Activated CD4-positive, alpha-beta memory T cell treated with anti-CD3 and anti-CD28 coated beads for 36 hours (primary cell): ENCODE measurements at regions not wholly inside any gene's neighbourhood (a gene's known extent, or its start where the extent isn't known, plus 50 kb on each side); places are given as distances from the start of the nearest gene placed in this dataset.

ENCODE experiments used
- CTCF ChIA-PET: fragments of 350-600 bp; sonication (Branson Sonifier 250); formaldehyde crosslinking; loops from one replicate; lab custom pipeline; 2021; ENCODE audit warnings: antibody characterized with exemption, inconsistent platforms; lab: Charles Lee
- POLR2A ChIA-PET: fragments of 350-600 bp; sonication (Branson Sonifier 250); formaldehyde crosslinking; loops from one replicate; lab custom pipeline; 2021; ENCODE audit warnings: antibody characterized with exemption; lab: Charles Lee
- DNase-seq: peaks from one replicate; pipeline ENCODE4 v3.0.0-alpha.2; 2020
- H3K27ac Mint-ChIP-seq: one replicate; pipeline ENCODE4 v1.8.0; 2021; ENCODE audit warnings: mixed read lengths
- H3K27me3 Mint-ChIP-seq: one replicate; pipeline ENCODE4 v1.8.0; 2021; ENCODE audit warnings: mixed read lengths
- H3K36me3 Mint-ChIP-seq: one replicate; pipeline ENCODE4 v1.8.0; 2021; ENCODE audit warnings: mixed read lengths
- H3K4me1 Mint-ChIP-seq: one replicate; pipeline ENCODE4 v1.8.0; 2021; ENCODE audit warnings: low read depth, mixed read lengths
- H3K4me3 Mint-ChIP-seq: one replicate; pipeline ENCODE4 v1.8.0; 2021; ENCODE audit warnings: mild to moderate bottlenecking, mixed read lengths
- H3K9me3 Mint-ChIP-seq: one replicate; pipeline ENCODE4 v1.8.0; 2021; ENCODE audit warnings: mixed read lengths
- intact Hi-C: fragments of 100-400 bp; cut with micrococcal nuclease; formaldehyde crosslinking; loops from one replicate; pipeline ENCODE4 v1.15.1; 2023

GRCh38 chr9:28866951-28867350, 1293.7 kb upstream of the C9orf72 start:
- CTCF ChIA-PET, result no interaction called here

GRCh38 chr9:28868228-28868990, 1295.1 kb upstream of the C9orf72 start:
- intact Hi-C loops, result no loop called here
- Mint-ChIP-seq H3K27ac (no peak overlapping the region), H3K4me1 (no peaks in the 10 kb centered on the region), H3K27me3 (no peaks in the 10 kb centered on the region), H3K36me3 (no peaks in the 10 kb centered on the region), H3K4me3 (no peak overlapping the region), H3K9me3 (peaks cover 4% of the 10 kb centered on the region)
- no peak for DNase-seq
- ChIA-PET POLR2A (no interaction called here), CTCF (no interaction called here)

More at GRCh38 chr9:28866951-28867350, 1293.7 kb upstream of the C9orf72 start:
- intact Hi-C loops, result no loop called here
- H3K27ac Mint-ChIP-seq, result no peak overlapping the region
- peaks cover 3% of the 10 kb centered on the region for H3K9me3 Mint-ChIP-seq
- no peaks in the 10 kb centered on the region for H3K27me3 Mint-ChIP-seq
- POLR2A ChIA-PET, result no interaction called here
- no peaks in the 10 kb centered on the region for H3K4me1 Mint-ChIP-seq
- no peak for DNase-seq
- H3K36me3 Mint-ChIP-seq, result no peaks in the 10 kb centered on the region
- H3K4me3 Mint-ChIP-seq, result no peak overlapping the region

- DNase-seq, result no peak
- no peak overlapping the region for H3K27ac Mint-ChIP-seq
- no peaks in the 10 kb centered on the region for H3K4me1 Mint-ChIP-seq
- CTCF ChIA-PET, result no interaction called here
- POLR2A ChIA-PET, result no interaction called here
- H3K4me3 Mint-ChIP-seq, result no peak overlapping the region
- no peaks in the 10 kb centered on the region for H3K36me3 Mint-ChIP-seq
- H3K9me3 Mint-ChIP-seq, result no peaks in the 10 kb centered on the region
- no peaks in the 10 kb centered on the region for H3K27me3 Mint-ChIP-seq
- intact Hi-C loops, result no loop called here
These were observed 1309.2 kb upstream of the C9orf72 start for GRCh38 chr9:28882529-28882928.

GRCh38 chr9:28883234-28883633, 1310.0 kb upstream of the C9orf72 start:
- H3K27me3 Mint-ChIP-seq, result no peaks in the 10 kb centered on the region
- no peak overlapping the region for H3K27ac Mint-ChIP-seq
- H3K4me3 Mint-ChIP-seq, result no peak overlapping the region
- ChIA-PET CTCF (no interaction called here), POLR2A (no interaction called here)
- H3K4me1 Mint-ChIP-seq, result no peaks in the 10 kb centered on the region
- intact Hi-C loops, result no loop called here
- H3K9me3 Mint-ChIP-seq, result no peaks in the 10 kb centered on the region
- no peaks in the 10 kb centered on the region for H3K36me3 Mint-ChIP-seq
- DNase-seq, result no peak

- DNase-seq, result no peak
- Mint-ChIP-seq H3K27ac (no peak overlapping the region), H3K4me3 (no peak overlapping the region), H3K4me1 (no peaks in the 10 kb centered on the region), H3K27me3 (no peaks in the 10 kb centered on the region), H3K36me3 (no peaks in the 10 kb centered on the region), H3K9me3 (no peaks in the 10 kb centered on the region)
- POLR2A ChIA-PET, result no interaction called here
- intact Hi-C loops, result no loop called here
- CTCF ChIA-PET, result no interaction called here
These were observed 1314.1 kb upstream of the C9orf72 start for GRCh38 chr9:28887188-28887884.

GRCh38 chr9:28888806-28889205, 1315.5 kb upstream of the C9orf72 start:
- intact Hi-C loops, result no loop called here
- no peaks in the 10 kb centered on the region for H3K36me3 Mint-ChIP-seq
- H3K9me3 Mint-ChIP-seq, result no peaks in the 10 kb centered on the region
- POLR2A ChIA-PET, result no interaction called here
- CTCF ChIA-PET, result no interaction called here
- no peaks in the 10 kb centered on the region for H3K4me1 Mint-ChIP-seq
- no peak for DNase-seq
- H3K27me3 Mint-ChIP-seq, result no peaks in the 10 kb centered on the region
- H3K4me3 Mint-ChIP-seq, result no peak overlapping the region
- no peak overlapping the region for H3K27ac Mint-ChIP-seq

- Mint-ChIP-seq H3K9me3 (no peaks in the 10 kb centered on the region), H3K4me3 (no peak overlapping the region), H3K36me3 (no peaks in the 10 kb centered on the region), H3K4me1 (no peaks in the 10 kb centered on the region), H3K27me3 (no peaks in the 10 kb centered on the region), H3K27ac (no peak overlapping the region)
- CTCF ChIA-PET, result no interaction called here
- intact Hi-C loops, result no loop called here
- no peak for DNase-seq
- POLR2A ChIA-PET, result no interaction called here
These were observed 1319.3 kb upstream of the C9orf72 start for GRCh38 chr9:28892538-28892937.

GRCh38 chr9:28899267-28899666, 1326.0 kb upstream of the C9orf72 start:
- no peaks in the 10 kb centered on the region for H3K36me3 Mint-ChIP-seq
- CTCF ChIA-PET, result no interaction called here

GRCh38 chr9:28899926-28900325, 1326.6 kb upstream of the C9orf72 start:
- H3K4me3 Mint-ChIP-seq, result no peak overlapping the region
- peaks cover 9% of the 10 kb centered on the region for H3K9me3 Mint-ChIP-seq
- no peak for DNase-seq
- ChIA-PET CTCF (no interaction called here), POLR2A (no interaction called here)
- intact Hi-C loops, result no loop called here
- H3K27ac Mint-ChIP-seq, result no peak overlapping the region
- no peaks in the 10 kb centered on the region for H3K4me1 Mint-ChIP-seq
- no peaks in the 10 kb centered on the region for H3K27me3 Mint-ChIP-seq
- no peaks in the 10 kb centered on the region for H3K36me3 Mint-ChIP-seq

More at GRCh38 chr9:28899267-28899666, 1326.0 kb upstream of the C9orf72 start:
- POLR2A ChIA-PET, result no interaction called here
- Mint-ChIP-seq H3K27me3 (no peaks in the 10 kb centered on the region), H3K4me1 (no peaks in the 10 kb centered on the region), H3K9me3 (peaks cover 9% of the 10 kb centered on the region), H3K27ac (no peak overlapping the region), H3K4me3 (no peak overlapping the region)
- intact Hi-C loops, result no loop called here
- DNase-seq, result no peak

- ChIA-PET POLR2A (no interaction called here), CTCF (no interaction called here)
- H3K27ac Mint-ChIP-seq, result no peak overlapping the region
- intact Hi-C loops, result no loop called here
- peaks cover 9% of the 10 kb centered on the region for H3K9me3 Mint-ChIP-seq
- no peak overlapping the region for H3K4me3 Mint-ChIP-seq
- H3K36me3 Mint-ChIP-seq, result no peaks in the 10 kb centered on the region
- no peak for DNase-seq
- no peaks in the 10 kb centered on the region for H3K4me1 Mint-ChIP-seq
- H3K27me3 Mint-ChIP-seq, result no peaks in the 10 kb centered on the region
These were observed 1327.1 kb upstream of the C9orf72 start for GRCh38 chr9:28900406-28900805.

GRCh38 chr9:28909526-28909925, 1336.2 kb upstream of the C9orf72 start:
- Mint-ChIP-seq H3K4me1 (no peaks in the 10 kb centered on the region), H3K27me3 (no peaks in the 10 kb centered on the region), H3K4me3 (no peak overlapping the region), H3K9me3 (peaks cover 2% of the 10 kb centered on the region), H3K27ac (no peak overlapping the region), H3K36me3 (no peaks in the 10 kb centered on the region)
- CTCF ChIA-PET, result no interaction called here
- intact Hi-C loops, result no loop called here
- no peak for DNase-seq
- POLR2A ChIA-PET, result no interaction called here

- no peak overlapping the region for H3K4me3 Mint-ChIP-seq
- intact Hi-C loops, result no loop called here
- no peak overlapping the region for H3K27ac Mint-ChIP-seq
- CTCF ChIA-PET, result no interaction called here
- H3K27me3 Mint-ChIP-seq, result no peaks in the 10 kb centered on the region
- POLR2A ChIA-PET, result no interaction called here
- no peaks in the 10 kb centered on the region for H3K36me3 Mint-ChIP-seq
- no peaks in the 10 kb centered on the region for H3K4me1 Mint-ChIP-seq
- peaks cover 4% of the 10 kb centered on the region for H3K9me3 Mint-ChIP-seq
- no peak for DNase-seq
These were observed 1339.3 kb upstream of the C9orf72 start for GRCh38 chr9:28912621-28913020.
